Upper lobe of left lung (tissue), 6 donors: ENCODE measurements at regions not wholly inside any gene's neighbourhood (a gene's known extent, or its start where the extent isn't known, plus 50 kb on each side); places are given as distances from the start of the nearest gene placed in this dataset.
"Not testable (repeated sequence)": the region's sequence is repeated elsewhere in the genome, so short reads cannot be mapped to it uniquely, and the experiment has no call there.

ENCODE experiments used
- ATAC-seq, 2 donors: fragments of 200-7000 bp; cut with Tn5 transposase; one replicate each; pipeline ENCODE4 v1.9.1; 2022; ENCODE audit warnings: mild to moderate bottlenecking in 2 of 2, moderate library complexity in 2 of 2; ENCODE audit not compliant: low FRiP score in 2 of 2
- DNase-seq, 2 donors: peaks; one replicate each; pipeline ENCODE4 v3.0.0-alpha.2; 2019 to 2020
- H3K27ac ChIP-seq, 4 donors: fragments of 200-600 bp; sonication (generic); one replicate each; pipeline ENCODE4 v1.5.1; 2016 to 2019
- H3K27me3 ChIP-seq, 4 donors: fragments of 200-600 bp; sonication (generic); one replicate each; pipeline ENCODE4 v1.5.1; 2017 to 2019
- H3K36me3 ChIP-seq, 4 donors: fragments of 200-600 bp; sonication (generic); one replicate each; pipeline ENCODE4 v1.5.1; 2016 to 2019
- H3K4me1 ChIP-seq, 4 donors: fragments of 200-600 bp; sonication (generic); one replicate each; pipeline ENCODE4 v1.5.1; 2018 to 2019
- H3K4me3 ChIP-seq, 4 donors: fragments of 200-600 bp; sonication (generic); one replicate each; pipeline ENCODE4 v1.5.1; 2017 to 2019; ENCODE audit warnings: mild to moderate bottlenecking in 2 of 4, moderate library complexity in 1 of 4
- H3K9me3 ChIP-seq, 4 donors: fragments of 200-600 bp; sonication (generic); one replicate each; pipeline ENCODE4 v1.5.1; 2018 to 2019
- EP300 ChIP-seq, 4 donors: sonication (generic); formaldehyde crosslinking; IDR thresholded peaks; one replicate each; pipeline ENCODE4 v1.5.1; 2017; ENCODE audit warnings: antibody characterized with exemption in 4 of 4, control low read depth in 2 of 4
- POLR2A ChIP-seq, 4 donors: fragments of 450-650 bp; IDR thresholded peaks; one replicate each; pipeline ENCODE4 v1.5.1; 2016 to 2017; ENCODE audit warnings: antibody characterized with exemption in 4 of 4, mild to moderate bottlenecking in 2 of 4
- POLR2AphosphoS5 ChIP-seq, 2 donors: sonication (generic); formaldehyde crosslinking; IDR thresholded peaks; one replicate each; pipeline ENCODE4 v1.5.1; 2017; ENCODE audit warnings: antibody characterized with exemption in 2 of 2
- WGBS, 2 donors: methylation state at CpG; one replicate each; pipeline ENCODE4 v1.1.5; 2017 to 2018; 5-methylcytosine and 5-hydroxymethylcytosine counted together
- TF ChIP-seq, protein P1 (sequence below), 6 experiments: fragments of 450-650 bp in 4 of 6; fragments of 200-600 bp in 2 of 6; sonication (generic) in 2 of 6; IDR thresholded peaks; one replicate each; pipeline ENCODE4 v1.5.1; 2016 to 2019; ENCODE audit warnings: antibody characterized with exemption in 6 of 6
- donor health status: DM: no; HTN: no; CAD: no; lungs with moderate emphysema.
- donor health status: DM: no; HTN: yes; CAD: no; lungs with severe emphysema.

DNA sequence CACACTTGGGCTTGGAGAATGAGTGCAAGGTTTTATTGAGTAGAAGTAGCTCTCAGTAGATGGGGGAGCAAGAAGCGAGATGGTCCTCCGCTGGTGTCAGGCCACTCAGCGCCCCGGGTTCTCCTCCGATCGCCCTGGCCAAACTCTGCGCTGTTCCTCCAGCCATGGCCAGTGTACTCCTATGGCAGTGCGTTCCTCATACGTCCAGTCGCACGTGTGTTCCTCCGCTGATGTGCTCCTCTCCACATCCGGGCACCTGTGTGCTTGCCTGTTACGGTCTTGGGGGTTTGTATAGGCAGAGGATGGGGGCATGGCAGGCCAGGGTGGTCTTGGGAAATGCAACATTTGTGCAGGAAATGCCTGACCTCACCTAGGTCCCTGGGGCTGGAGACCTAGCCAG is 1899.4 kb downstream of the PCDH9 start:
- no peak overlapping the region for H3K4me3 ChIP-seq
- H3K4me1 ChIP-seq, result no peaks in the 10 kb centered on the region
- no peak overlapping the region for H3K27ac ChIP-seq
- no peak for ATAC-seq
- no peaks in the 10 kb centered on the region for H3K9me3 ChIP-seq
- 89 to 91% methylated on average over 12 to 14 of the region's 14 CpGs for WGBS, 2 donors
- no peaks in the 10 kb centered on the region for H3K27me3 ChIP-seq
- H3K36me3 ChIP-seq, result no peaks in the 10 kb centered on the region
- TF ChIP-seq POLR2AphosphoS5 (IDR thresholded peaks at IDR 0.05), result no peak
- TF ChIP-seq EP300 (IDR thresholded peaks at IDR 0.05), result no peak
- TF ChIP-seq POLR2A (IDR thresholded peaks at IDR 0.05), result no peak
- TF ChIP-seq, protein P1, sequence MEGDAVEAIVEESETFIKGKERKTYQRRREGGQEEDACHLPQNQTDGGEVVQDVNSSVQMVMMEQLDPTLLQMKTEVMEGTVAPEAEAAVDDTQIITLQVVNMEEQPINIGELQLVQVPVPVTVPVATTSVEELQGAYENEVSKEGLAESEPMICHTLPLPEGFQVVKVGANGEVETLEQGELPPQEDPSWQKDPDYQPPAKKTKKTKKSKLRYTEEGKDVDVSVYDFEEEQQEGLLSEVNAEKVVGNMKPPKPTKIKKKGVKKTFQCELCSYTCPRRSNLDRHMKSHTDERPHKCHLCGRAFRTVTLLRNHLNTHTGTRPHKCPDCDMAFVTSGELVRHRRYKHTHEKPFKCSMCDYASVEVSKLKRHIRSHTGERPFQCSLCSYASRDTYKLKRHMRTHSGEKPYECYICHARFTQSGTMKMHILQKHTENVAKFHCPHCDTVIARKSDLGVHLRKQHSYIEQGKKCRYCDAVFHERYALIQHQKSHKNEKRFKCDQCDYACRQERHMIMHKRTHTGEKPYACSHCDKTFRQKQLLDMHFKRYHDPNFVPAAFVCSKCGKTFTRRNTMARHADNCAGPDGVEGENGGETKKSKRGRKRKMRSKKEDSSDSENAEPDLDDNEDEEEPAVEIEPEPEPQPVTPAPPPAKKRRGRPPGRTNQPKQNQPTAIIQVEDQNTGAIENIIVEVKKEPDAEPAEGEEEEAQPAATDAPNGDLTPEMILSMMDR (IDR thresholded peaks at IDR 0.05), result no peak
- DNase-seq, result peak in 1 of 2 donors; percentile 35

DNA sequence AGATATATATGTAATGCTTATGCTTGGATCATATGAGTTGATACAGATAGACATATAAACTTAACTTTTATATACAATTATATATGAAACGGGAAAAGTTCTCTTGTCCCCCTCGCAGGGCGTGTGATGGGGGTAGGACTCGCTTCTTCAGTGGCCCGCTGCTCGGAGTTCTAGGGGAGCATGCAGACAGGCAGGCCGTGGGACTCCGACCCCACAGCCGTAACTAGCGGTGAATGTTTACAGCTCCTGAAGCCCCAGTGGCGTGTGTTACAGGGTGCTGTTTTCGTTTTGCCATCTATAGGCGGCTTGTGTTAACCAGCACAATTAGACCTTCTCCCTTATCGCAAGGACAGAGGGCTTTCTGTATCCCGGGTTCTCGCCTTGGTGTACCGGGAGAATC is 1899.8 kb downstream of the PCDH9 start:
- 92 to 94% methylated on average over 17 of the region's 17 CpGs for WGBS, 2 donors
- no peaks in the 10 kb centered on the region for H3K27me3 ChIP-seq
- no peaks in the 10 kb centered on the region for H3K9me3 ChIP-seq
- H3K4me3 ChIP-seq, result no peak overlapping the region
- no peaks in the 10 kb centered on the region for H3K4me1 ChIP-seq
- TF ChIP-seq POLR2A (IDR thresholded peaks at IDR 0.05), result no peak
- TF ChIP-seq, protein P1 (IDR thresholded peaks at IDR 0.05), result no peak
- ATAC-seq (no peak), DNase-seq (peak in 1 of 2 donors; percentile 39)
- no peak overlapping the region for H3K27ac ChIP-seq
- no peaks in the 10 kb centered on the region for H3K36me3 ChIP-seq

DNA sequence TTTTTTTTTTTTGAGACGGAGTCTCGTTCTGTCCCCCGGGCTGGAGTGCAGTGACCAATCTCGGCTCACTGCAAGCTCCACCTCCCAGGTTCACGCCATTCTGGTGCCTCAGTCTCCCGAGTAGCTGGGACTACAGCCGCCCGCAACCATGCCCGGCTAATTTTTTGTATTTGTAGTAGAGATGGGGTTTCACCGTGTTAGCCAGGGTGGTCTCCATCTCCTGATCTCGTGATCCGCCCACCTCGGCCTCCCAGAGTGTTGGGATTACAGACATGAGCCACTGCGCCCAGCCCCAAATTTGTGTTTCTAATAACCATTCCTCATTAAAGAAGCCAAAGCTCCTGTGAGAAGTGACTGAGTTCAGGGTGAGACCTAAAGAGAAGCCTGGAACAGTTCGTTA is 1906.9 kb downstream of the PCDH9 start:
- not testable (repeated sequence) for H3K36me3 ChIP-seq, H3K27ac ChIP-seq, H3K4me1 ChIP-seq, H3K9me3 ChIP-seq, ATAC-seq, H3K4me3 ChIP-seq, H3K27me3 ChIP-seq, DNase-seq
- 86 to 93% methylated on average over 15 of the region's 15 CpGs for WGBS, 2 donors

DNA sequence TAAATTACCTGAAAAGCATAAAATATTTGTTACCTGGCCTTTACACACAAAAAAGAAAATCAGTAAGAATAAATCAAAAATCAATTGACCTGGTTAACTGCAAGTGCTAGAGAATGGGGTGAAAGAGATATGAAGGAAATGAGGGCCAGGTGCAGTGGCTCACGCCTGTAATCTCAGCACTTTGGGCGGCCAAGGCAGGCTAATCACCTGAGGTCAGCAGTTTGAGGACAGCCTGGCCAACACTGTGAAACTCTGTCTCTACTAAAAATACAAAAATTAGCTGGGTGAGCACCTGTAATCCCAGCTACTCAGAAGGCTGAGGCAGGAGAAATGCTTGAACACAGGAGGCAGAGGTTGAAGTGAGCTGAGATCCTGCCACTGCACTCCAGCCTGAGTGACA is 1908.7 kb downstream of the PCDH9 start:
- H3K27ac ChIP-seq, H3K4me1 ChIP-seq, H3K36me3 ChIP-seq, H3K9me3 ChIP-seq, ATAC-seq, H3K27me3 ChIP-seq, DNase-seq, H3K4me3 ChIP-seq: not testable (repeated sequence)
- 79 to 88% methylated on average over 2 of the region's 2 CpGs for WGBS, 2 donors

DNA sequence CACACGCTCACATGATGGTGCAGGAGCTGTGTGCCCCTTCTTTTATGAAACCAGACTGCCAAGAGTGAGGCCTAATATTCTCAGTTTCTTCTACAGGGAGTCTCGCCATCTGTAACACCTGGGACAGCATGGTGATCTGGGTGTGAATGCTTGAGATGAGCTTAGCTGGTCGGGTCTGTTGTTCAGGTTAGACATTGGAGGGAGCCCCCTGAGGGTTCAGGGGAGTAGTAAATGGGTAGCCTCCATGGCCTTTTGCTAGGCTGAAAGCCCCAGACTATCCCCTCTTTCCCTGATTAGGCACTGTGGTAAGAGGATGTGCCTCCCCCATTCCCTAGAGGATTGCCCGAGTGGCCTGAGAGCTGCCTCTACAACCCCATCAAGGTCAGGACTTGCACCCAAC is 1916.1 kb downstream of the PCDH9 start:
- H3K27me3 ChIP-seq, result no peaks in the 10 kb centered on the region
- H3K36me3 ChIP-seq, result no peaks in the 10 kb centered on the region
- peaks cover 0 to 9% (median 4%) of the 10 kb centered on the region in 4 donors for H3K9me3 ChIP-seq
- H3K27ac ChIP-seq, result no peak overlapping the region
- no peaks in the 10 kb centered on the region for H3K4me1 ChIP-seq
- 86% methylated on average over 4 of the region's 4 CpGs; no CpG with 5 or more reads in 1 of the 2 donors for WGBS, 2 donors
- no peak for TF ChIP-seq EP300 (IDR thresholded peaks at IDR 0.05)
- TF ChIP-seq, protein P1 (IDR thresholded peaks at IDR 0.05), result no peak
- TF ChIP-seq POLR2AphosphoS5 (IDR thresholded peaks at IDR 0.05), result no peak
- no peak for TF ChIP-seq POLR2A (IDR thresholded peaks at IDR 0.05)
- no peak overlapping the region for H3K4me3 ChIP-seq
- no peak for ATAC-seq
- DNase-seq, result no peak

DNA sequence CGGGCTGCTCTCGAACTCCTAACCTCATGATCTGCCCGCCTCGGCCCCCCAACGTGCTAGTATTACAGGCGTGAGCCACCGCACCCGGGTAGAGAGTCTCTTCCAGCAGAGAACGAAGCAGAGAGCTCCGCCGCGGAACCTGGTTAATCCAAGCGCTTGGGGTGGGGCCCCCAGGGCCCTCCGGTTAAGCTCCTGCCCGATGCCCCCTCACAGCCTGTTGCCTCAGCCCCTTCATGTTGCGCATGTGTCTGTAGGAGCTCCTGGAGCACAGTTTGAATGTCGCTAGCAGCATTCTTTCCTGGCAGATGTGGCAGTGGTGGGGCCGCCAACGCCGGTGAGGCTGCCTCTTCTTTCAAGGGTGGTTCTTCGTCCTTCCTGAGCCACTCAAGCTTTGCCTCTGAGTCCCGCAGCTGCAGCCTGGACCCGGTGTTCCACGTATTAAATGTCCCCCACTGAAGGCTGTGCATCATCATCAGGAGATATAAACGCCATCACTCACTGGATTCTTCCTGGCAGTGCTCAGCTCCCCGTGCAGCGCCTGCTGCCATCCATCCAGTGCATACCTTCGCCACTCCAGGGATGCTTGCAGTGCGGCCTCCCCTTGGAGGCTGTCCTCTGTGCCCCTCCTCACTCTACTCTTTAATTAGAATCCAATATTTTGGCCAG is 1919.3 kb downstream of the PCDH9 start:
- Histone ChIP-seq H3K4me3 (no peak overlapping the region), H3K9me3 (peaks cover 0 to 9% (median 4%) of the 10 kb centered on the region in 4 donors), H3K36me3 (no peaks in the 10 kb centered on the region), H3K4me1 (no peaks in the 10 kb centered on the region), H3K27ac (no peak overlapping the region), H3K27me3 (no peaks in the 10 kb centered on the region)
- DNase-seq (peak in 1 of 2 donors; percentile 61), ATAC-seq (no peak)
- no peak for TF ChIP-seq POLR2A (IDR thresholded peaks at IDR 0.05)
- TF ChIP-seq, protein P1 (IDR thresholded peaks at IDR 0.05), result no peak
- TF ChIP-seq POLR2AphosphoS5 (IDR thresholded peaks at IDR 0.05), result no peak
- no peak for TF ChIP-seq EP300 (IDR thresholded peaks at IDR 0.05)
- WGBS, 2 donors, result 89 to 91% methylated on average over 27 to 29 of the region's 29 CpGs
